GM21528 (cell line): ENCODE measurements at regions not wholly inside any gene's neighbourhood (a gene's known extent, or its start where the extent isn't known, plus 50 kb on each side); places are given as distances from the start of the nearest gene placed in this dataset.
"Not testable (repeated sequence)": the region's sequence is repeated elsewhere in the genome, so short reads cannot be mapped to it uniquely, and the experiment has no call there.

Experiments
- ATAC-seq: cut with Tn5 transposase; IDR thresholded peaks from one replicate; pipeline ENCODE4 v1.9.1; 2021; ENCODE audit warnings: mild to moderate bottlenecking, moderate library complexity; ENCODE audit not compliant: unreplicated experiment, low FRiP score

- ATAC-seq = no peak
These were observed 75.3 kb downstream of the RIN2 start for GRCh38 chr20:19833395-19833794.

GRCh38 chr20:19834287-19834686, 76.2 kb downstream of the RIN2 start:
- no peak for ATAC-seq

GRCh38 chr20:19834783-19835182, 76.7 kb downstream of the RIN2 start:
- ATAC-seq = no peak

GRCh38 chr20:19835533-19836222, 77.6 kb downstream of the RIN2 start:
- no peak for ATAC-seq

GRCh38 chr20:19838468-19838867, 80.4 kb downstream of the RIN2 start:
- ATAC-seq = no peak

- no peak for ATAC-seq
These were observed 81.0 kb downstream of the RIN2 start for GRCh38 chr20:19839053-19839452.

- no peak for ATAC-seq
These were observed 82.2 kb downstream of the RIN2 start for GRCh38 chr20:19840111-19840710.

- no peak for ATAC-seq
These were observed 83.7 kb downstream of the RIN2 start for GRCh38 chr20:19841740-19842139.

- ATAC-seq = not testable (repeated sequence)
These were observed 86.8 kb downstream of the RIN2 start for GRCh38 chr20:19844850-19845249.

GRCh38 chr20:19847383-19847782, 89.3 kb downstream of the RIN2 start:
- no peak for ATAC-seq

GRCh38 chr20:19849341-19850197, 91.5 kb downstream of the RIN2 start:
- ATAC-seq = no peak

- ATAC-seq = no peak
These were observed 92.1 kb downstream of the RIN2 start for GRCh38 chr20:19850198-19850533.

GRCh38 chr20:19851861-19852260, 93.8 kb downstream of the RIN2 start:
- no peak for ATAC-seq

- ATAC-seq = no peak
These were observed 97.4 kb downstream of the RIN2 start for GRCh38 chr20:19855416-19855815.

- ATAC-seq = no peak
These were observed 100.7 kb downstream of the RIN2 start for GRCh38 chr20:19858466-19859371.

GRCh38 chr20:19859444-19859843, 101.4 kb downstream of the RIN2 start:
- no peak for ATAC-seq

GRCh38 chr20:19860737-19861136, 102.7 kb downstream of the RIN2 start:
- ATAC-seq = no peak

- no peak for ATAC-seq
These were observed 103.2 kb downstream of the RIN2 start for GRCh38 chr20:19861147-19861759.

GRCh38 chr20:19864130-19864529, 106.1 kb downstream of the RIN2 start:
- ATAC-seq = no peak

GRCh38 chr20:19866070-19866469, 108.0 kb downstream of the RIN2 start:
- no peak for ATAC-seq
